GM19463 (cell line): ENCODE measurements at regions not wholly inside any gene's neighbourhood (a gene's known extent, or its start where the extent isn't known, plus 50 kb on each side); places are given as distances from the start of the nearest gene placed in this dataset.

ENCODE experiments used
- ATAC-seq: cut with Tn5 transposase; IDR thresholded peaks from one replicate; pipeline ENCODE4 v1.9.1; 2021; ENCODE audit warnings: mild to moderate bottlenecking, moderate library complexity; ENCODE audit not compliant: unreplicated experiment

DNA sequence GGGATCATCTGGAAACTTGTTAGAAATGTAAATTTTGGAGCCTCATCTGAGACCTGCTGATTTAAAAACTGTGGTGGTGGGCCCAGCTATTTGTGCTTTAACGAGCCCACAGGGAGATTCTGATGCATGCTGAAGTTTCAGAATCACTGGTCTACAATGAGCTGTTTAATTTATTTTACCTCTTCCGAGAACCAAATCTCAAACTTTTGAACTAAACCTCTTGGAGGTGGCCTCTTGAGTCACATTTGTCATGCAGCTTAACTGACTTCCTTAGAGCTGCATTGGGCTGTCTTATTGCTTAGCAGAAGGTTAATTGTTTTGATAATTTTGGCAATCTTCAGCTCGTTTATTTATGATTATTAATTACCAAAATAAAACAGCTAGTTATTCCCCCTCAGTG lies 112.1 kb upstream of the NPHP3 start:
- ATAC-seq, result no peak

DNA sequence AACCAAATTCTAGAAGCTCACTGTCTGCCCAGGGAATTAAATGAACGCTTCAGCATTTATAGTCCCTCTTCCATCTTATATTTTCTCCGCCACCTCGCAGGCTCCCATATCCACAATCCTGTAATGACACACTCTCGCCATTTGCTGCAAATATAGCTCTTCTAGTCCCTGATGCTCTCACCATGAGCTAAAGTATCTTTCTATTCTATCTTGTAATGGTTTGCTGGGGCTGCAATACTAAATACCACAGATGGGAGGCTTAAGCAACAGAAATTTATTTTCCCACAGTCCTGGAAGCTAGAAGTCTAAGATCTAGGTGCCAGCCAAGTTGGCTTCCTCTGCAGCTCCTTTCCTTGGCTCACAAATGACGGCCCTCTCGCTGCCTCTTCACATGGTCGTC lies 106.9 kb upstream of the NPHP3 start:
- ATAC-seq, result no peak

DNA sequence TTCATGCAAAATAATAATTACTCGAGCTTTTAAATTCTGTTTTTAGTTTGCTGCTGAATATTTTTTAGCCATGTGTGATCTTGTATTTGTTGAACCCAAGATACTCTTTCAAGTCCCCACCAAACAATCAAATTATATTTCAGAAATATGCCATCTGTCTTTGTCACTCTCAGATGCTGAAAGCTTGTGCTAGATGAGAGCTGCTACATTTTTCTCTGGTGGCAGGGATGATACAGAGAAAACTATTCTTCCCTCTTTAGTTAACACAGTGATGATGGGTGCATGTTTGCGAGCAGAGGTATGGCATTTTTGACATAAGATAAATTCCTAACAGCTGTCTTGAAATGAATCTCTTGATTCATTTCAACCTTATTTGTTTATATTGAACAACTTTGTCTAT lies 100.6 kb upstream of the NPHP3 start:
- no peak for ATAC-seq

DNA sequence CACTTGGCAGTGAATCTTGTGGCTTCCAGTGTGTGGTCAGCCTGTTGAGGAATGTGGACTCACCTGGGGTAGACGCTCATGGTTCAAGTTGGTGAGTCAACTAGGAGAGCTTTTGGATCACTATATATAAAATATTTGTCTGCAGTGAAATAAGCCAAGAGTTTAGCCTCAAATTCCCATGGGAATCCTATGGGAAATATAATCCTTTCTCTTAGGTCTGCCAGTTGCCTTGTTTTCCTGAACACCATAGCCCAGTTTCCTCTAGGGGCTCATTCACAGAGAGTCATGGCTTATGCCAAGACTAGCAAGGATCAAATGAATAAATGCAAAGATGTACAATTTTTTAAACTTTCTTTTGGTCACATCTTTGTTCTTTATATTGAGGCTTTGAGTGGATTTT lies 100.1 kb upstream of the NPHP3 start:
- no peak for ATAC-seq

GRCh38 chr3:132821314-132821713 lies 99.1 kb upstream of the NPHP3 start:
- ATAC-seq, result no peak

- no peak for ATAC-seq
These were observed 96.0 kb upstream of the NPHP3 start for GRCh38 chr3:132818251-132818650.

DNA sequence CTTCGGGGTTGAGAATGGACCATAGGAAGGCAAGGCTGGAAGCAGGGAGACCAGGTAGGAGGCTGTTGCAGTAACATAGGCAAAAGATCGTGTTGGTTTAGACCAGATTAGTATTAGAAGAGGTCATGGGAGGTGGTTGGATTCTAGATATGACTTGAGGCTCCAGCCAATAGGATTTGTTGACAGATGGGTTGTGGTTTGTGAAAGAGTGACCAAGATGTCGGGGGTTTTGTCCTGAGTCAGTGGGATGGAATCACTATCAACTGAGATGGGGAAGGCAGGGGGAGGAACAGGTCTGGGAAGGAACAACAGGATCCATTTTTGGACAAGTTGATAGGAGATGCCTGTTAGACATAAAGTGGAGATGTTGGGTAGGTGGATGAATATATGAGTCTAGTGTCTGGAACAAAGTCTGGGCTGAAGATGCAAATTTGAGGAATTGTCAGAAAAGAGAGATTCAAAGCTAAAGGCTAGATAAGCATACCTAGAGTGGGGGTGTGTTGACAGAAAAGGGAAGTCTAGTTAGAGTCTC lies 95.5 kb upstream of the NPHP3 start:
- no peak for ATAC-seq

GRCh38 chr3:132805071-132805470 lies 82.9 kb upstream of the NPHP3 start:
- ATAC-seq, result no peak

DNA sequence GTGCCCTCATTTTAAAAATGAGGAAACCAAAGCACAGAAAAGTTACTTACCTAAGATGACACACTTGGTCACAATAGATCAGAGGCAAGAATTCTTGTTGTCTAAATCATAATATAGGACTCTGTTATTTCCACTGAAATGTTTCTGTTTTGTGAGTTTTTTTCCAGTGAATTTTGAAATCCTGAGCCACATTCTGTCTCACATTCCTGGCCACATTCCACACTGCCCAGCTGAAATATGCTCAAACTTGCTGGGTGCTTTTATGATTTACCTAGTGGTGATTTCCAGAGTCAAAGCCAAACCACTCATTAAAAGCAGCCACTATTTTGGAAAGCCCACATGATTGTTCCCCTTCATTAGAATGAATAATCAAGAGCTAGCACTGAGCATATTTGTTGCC lies 82.3 kb upstream of the NPHP3 start:
- ATAC-seq, result no peak

GRCh38 chr3:132803889-132804288 lies 81.7 kb upstream of the NPHP3 start:
- no peak for ATAC-seq

DNA sequence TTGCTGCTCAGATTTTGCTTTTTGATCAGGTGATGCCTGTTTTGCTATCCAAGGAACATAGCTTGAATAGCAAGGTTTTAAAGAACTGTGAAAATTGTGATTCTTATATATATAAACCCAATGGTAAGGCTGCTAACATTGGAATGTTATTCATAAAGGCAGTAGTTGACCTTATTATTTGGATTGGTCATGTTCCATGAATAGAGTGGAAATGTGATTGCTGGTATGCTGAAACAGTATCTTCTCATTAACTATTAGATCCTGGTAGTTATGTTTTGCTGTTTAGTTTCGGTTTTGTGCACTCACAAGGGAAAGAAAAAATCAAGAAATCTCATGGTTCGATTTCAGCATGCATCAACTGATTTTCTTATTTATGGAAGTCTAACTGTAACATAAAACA lies 78.7 kb upstream of the NPHP3 start:
- ATAC-seq, result no peak

DNA sequence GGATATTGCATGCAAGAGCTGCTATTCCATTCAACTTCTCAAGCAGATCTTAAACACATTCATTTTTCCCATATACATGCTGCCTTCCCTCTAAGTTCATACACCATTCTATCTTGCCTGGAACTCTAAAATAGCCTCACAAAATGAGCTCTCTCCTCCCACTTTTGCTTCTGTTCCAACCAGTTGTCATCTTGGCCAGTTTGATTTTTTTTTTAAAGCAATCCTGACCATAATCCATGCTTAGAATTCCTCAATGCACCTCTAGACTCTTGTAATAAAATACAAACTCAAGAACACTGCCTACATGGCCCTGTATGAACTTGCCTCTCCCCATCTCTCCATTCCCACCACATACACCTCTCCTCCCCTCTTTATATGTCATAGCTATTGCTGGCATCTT lies 68.6 kb upstream of the NPHP3 start:
- ATAC-seq, result no peak

DNA sequence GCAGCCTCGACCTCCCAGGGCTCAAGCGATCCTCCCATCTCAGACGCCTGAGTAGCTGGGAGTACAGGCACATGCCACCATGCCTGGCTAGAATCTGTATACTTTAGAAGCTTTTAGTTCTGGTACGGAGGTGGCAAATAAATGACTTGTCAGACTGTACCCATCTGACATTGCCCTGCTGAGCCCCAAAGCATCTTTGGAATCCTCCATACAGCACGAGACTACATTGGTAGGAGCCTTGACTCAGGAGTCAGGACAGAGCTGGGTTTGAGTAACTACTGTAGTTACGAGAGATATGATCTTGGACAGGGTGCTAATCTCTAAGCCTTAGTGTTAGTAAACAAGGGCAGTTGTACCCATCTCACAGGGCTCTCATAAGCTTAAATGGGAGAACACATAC lies 67.8 kb upstream of the NPHP3 start:
- no peak for ATAC-seq

DNA sequence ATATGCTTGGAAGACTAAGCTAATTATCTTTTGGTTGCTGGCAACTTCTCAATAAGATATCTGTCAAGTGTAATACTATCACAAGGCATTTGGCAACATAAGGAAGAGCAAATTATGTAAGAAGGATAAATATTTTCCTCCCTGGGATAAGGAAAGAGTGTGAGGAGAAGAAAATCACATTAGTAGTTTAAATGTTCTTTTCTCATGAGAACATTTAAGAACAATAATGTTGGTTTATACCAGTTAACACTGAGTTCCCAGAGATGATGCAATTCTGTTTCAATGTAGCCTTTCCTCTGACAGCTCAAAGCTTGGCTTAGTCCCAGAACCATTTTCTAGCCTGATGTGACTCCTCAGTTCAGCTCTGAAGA lies 66.1 kb upstream of the NPHP3 start:
- no peak for ATAC-seq

DNA sequence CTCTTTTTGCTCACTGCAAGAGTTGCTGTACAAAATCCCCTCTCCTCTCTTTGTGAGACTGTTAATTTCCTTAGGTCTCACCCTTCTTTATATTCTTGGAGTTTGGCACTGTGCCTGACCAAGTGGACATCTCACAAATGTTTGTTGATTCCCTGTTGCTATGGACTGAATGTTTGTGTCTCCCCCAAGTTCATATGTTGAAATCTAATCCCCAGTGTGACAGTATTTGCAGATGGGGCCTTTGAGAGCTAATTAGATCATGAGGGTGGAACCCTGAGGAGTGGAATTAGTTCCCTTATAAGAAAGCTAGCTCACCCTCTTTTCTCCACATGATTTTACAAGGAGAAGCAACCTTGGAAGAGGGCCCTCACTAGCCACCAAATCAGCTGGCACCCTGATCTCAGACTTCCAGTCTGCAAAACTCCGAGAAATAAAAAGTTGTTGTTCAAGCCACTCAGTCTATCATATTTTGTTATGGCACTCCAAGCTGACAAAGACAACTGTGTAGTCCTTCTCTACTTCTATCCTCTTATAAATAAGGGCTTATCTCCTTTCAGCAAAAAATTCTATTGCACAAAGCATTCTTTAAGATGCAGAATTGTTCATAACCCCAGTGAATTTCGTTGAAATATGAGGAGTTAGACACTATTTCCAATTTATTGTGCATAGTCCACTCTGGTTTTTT lies 65.5 kb upstream of the NPHP3 start:
- no peak for ATAC-seq

GRCh38 chr3:132786890-132787289 lies 64.7 kb upstream of the NPHP3 start:
- no peak for ATAC-seq

DNA sequence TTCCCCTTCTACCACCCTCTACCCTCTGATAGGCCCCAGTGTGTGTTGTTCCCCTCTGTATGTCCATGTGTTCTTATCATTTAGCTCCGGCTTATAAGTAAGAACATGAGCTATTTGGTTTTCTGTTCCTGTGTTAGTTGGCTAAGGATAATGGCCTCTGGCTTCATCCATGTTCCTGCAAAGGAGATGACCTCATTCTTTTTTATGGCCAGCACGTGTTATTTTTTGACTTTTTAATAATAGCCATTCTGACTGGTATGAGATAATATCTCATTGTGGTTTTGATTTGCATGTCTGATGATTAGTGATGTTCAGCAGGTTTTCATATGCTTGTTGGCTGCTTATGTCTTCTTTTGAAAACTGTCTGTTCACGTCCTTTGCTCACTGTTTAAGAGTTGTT lies 63.1 kb upstream of the NPHP3 start:
- ATAC-seq, result no peak

- ATAC-seq, result no peak
These were observed 62.4 kb upstream of the NPHP3 start for GRCh38 chr3:132784502-132785025.

GRCh38 chr3:132783152-132783551 lies 60.9 kb upstream of the NPHP3 start:
- ATAC-seq, result no peak

DNA sequence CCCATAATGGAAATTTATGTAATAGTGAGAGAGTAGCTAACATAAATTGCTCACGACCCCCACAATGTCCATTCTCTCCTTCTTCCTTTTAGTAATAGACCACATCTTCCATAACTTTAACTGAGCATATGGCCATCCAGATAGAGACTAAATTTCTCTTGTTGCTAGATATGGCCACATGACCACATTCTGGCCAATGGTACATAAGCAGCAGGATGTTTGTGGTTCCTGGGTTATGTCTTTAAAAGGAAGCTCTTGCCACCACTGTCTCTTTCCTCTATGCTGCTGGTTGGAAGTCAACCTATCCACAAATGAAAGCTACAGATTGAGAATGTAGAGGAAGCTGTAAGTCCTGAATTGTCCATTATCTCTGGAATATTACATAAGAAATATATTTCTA lies 59.7 kb upstream of the NPHP3 start:
- no peak for ATAC-seq

DNA sequence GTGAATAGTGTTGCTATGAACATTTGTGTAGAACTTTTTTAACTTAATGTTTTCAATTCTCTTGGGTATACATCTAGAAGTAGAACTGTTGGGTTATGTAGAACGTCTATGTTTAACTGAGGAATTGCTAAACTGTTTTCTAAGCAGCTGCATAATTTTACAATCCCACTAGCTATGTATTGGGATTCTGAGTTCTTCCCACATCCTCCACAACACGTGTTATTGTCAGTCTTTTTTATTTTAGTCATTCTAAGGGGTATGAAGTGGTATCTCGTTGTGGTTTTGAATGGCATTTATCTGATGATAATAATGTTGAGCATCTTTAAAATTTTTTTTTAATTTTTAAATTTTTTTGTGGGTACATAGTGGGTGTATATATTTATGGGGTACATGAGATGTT lies 55.0 kb upstream of the NPHP3 start:
- no peak for ATAC-seq

GRCh38 chr3:132773071-132773619 lies 50.9 kb upstream of the NPHP3 start:
- ATAC-seq, result peak; percentile 90

DNA sequence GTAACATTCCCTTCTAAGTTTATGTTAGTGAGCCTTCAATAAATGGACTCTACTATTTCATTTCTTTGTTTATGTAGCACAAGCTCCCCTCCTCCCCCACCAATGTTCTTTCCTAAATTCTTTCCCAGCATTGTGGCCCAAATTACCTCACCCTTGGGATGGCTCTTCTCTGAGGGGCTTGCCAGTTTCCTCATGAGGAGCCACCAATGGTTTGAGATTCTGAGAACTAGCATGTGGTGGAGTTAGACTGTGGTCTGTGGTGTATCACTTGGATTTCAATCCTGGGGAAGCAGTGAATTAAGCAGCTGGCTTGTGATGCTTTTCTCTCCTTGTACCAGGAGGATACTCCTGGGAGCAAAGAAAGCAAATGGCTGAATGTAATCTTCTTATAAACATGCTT lies 50.0 kb upstream of the NPHP3 start:
- ATAC-seq, result no peak
